ENCODE measurements at regions not wholly inside any gene's neighbourhood (a gene's known extent, or its start where the extent isn't known, plus 50 kb on each side); places are given as distances from the start of the nearest gene placed in this dataset.

DNA sequence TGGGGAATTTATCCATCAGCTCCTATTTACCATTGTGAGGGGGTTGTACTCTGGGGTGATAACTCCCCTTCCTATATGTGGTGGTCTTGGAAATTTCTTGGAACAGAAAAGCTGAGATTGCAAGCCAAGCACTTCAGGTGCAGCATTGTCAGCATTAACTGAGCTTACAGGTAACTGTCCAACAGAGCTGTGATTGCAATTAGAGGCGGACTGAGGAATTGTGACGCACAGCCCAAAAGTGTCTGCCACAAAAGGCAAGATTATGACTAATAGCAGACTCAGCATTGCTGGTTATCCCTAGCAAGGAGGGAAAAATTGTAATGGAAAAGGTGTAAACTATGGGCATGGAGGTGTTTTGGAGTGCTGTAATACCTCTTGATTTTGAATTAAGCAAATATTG is 126.1 kb upstream of the AGR3 start:
- no peak overlapping the region for H3K56ac ChIP-seq (ENCODE audit: insufficient read length, low read depth, low read length)
- no peak overlapping the region for H3K27ac ChIP-seq (ENCODE audit: insufficient read length, low read depth, low read length)
- H2AFZ ChIP-seq (ENCODE audit: low read length), result no peak overlapping the region
- no peak overlapping the region for H4K8ac ChIP-seq (replicated peaks; ENCODE audit: insufficient read length, low read depth, low read length)
- no peaks in the 10 kb centered on the region for H3K4me1 Mint-ChIP-seq
- no CpG with 5 or more reads among the region's 2 CpGs for WGBS (ENCODE audit: extremely low coverage, insufficient read length, low lambda C conversion rate)
- H2BK5ac ChIP-seq (ENCODE audit: insufficient read length, low read length), result no peak overlapping the region
- TF ChIP-seq, protein P1, sequence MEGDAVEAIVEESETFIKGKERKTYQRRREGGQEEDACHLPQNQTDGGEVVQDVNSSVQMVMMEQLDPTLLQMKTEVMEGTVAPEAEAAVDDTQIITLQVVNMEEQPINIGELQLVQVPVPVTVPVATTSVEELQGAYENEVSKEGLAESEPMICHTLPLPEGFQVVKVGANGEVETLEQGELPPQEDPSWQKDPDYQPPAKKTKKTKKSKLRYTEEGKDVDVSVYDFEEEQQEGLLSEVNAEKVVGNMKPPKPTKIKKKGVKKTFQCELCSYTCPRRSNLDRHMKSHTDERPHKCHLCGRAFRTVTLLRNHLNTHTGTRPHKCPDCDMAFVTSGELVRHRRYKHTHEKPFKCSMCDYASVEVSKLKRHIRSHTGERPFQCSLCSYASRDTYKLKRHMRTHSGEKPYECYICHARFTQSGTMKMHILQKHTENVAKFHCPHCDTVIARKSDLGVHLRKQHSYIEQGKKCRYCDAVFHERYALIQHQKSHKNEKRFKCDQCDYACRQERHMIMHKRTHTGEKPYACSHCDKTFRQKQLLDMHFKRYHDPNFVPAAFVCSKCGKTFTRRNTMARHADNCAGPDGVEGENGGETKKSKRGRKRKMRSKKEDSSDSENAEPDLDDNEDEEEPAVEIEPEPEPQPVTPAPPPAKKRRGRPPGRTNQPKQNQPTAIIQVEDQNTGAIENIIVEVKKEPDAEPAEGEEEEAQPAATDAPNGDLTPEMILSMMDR (conservative IDR thresholded peaks at IDR 0.05), result no peak
- no peak overlapping the region for H4K5ac ChIP-seq (ENCODE audit: insufficient read length, low read depth, low read length)
- no peaks in the 10 kb centered on the region for H3K27me3 ChIP-seq (ENCODE audit: insufficient read depth, low read length)
- H3K27ac Mint-ChIP-seq, result no peak overlapping the region
- H3K4me2 ChIP-seq (ENCODE audit: insufficient read depth, insufficient read length, low read length), result no peak overlapping the region
- H3K36me3 Mint-ChIP-seq (ENCODE audit: insufficient read depth in 1 of 3, low read depth in 3 of 3), result peaks cover 0 to 5% (median 4%) of the 10 kb centered on the region in 3 experiments; a peak in 4 of 7 replicates
- H3K14ac ChIP-seq (ENCODE audit: insufficient read depth, low read length), result no peak overlapping the region
- H3K4me3 Mint-ChIP-seq, result no peak overlapping the region
- no peaks in the 10 kb centered on the region for H3K4me1 ChIP-seq (ENCODE audit: insufficient read depth, low read length)
- H4K20me1 ChIP-seq (ENCODE audit: control insufficient read depth, insufficient read depth, insufficient read length), result no peaks in the 10 kb centered on the region
- H2BK20ac ChIP-seq (ENCODE audit: low read depth, low read length, poor library complexity, severe bottlenecking), result no peak overlapping the region
- no peak overlapping the region for H2BK15ac ChIP-seq (ENCODE audit: low read depth, low read length)
- H3K9ac ChIP-seq (ENCODE audit: extremely low read depth, insufficient read length, low read length), result no peak overlapping the region
- H3K23ac ChIP-seq (ENCODE audit: insufficient read length, low read depth, low read length), result no peak overlapping the region
- H3K23me2 ChIP-seq (ENCODE audit: insufficient read length, low read depth, low read length, poor library complexity, severe bottlenecking), result no peaks in the 10 kb centered on the region
- peaks cover 4 to 6% of the 10 kb centered on the region in 2 experiments; a peak in 2 of 5 replicates for H3K9me3 Mint-ChIP-seq
- H3K79me2 ChIP-seq (ENCODE audit: insufficient read depth, low read length), result no peaks in the 10 kb centered on the region
- H3K27me3 Mint-ChIP-seq (ENCODE audit: low read depth), result no peaks in the 10 kb centered on the region
- H2BK12ac ChIP-seq (ENCODE audit: insufficient read length, low read depth, low read length), result no peak overlapping the region
- no peak for DNase-seq
- H2BK120ac ChIP-seq (ENCODE audit: low read depth, low read length, poor library complexity, severe bottlenecking), result no peak overlapping the region
- H3K18ac ChIP-seq (ENCODE audit: insufficient read length, low read depth, low read length), result no peak overlapping the region
- no peaks in the 10 kb centered on the region for H3K79me1 ChIP-seq (ENCODE audit: insufficient read depth, low read depth, low read length, poor library complexity, severe bottlenecking)
- no peaks in the 10 kb centered on the region for H3K9me3 ChIP-seq (ENCODE audit: control insufficient read depth, low read depth, low read length)
- no peak overlapping the region for H3K4ac ChIP-seq (ENCODE audit: low read depth, low read length)
- no peak overlapping the region for H3T11ph ChIP-seq (ENCODE audit: low read length)
- no peak overlapping the region for H2AK5ac ChIP-seq (ENCODE audit: insufficient read length, low read length)
- no peak overlapping the region for H4K91ac ChIP-seq (ENCODE audit: insufficient read length, low read depth, low read length)
